HG03108 (cell line): ENCODE measurements at regions not wholly inside any gene's neighbourhood (a gene's known extent, or its start where the extent isn't known, plus 50 kb on each side); places are given as distances from the start of the nearest gene placed in this dataset.
"Not testable (repeated sequence)": the region's sequence is repeated elsewhere in the genome, so short reads cannot be mapped to it uniquely, and the experiment has no call there.

Experiments used
- ATAC-seq: cut with Tn5 transposase; IDR thresholded peaks from one replicate; pipeline ENCODE4 v1.9.1; 2021; ENCODE audit warnings: moderate library complexity; ENCODE audit not compliant: unreplicated experiment

DNA sequence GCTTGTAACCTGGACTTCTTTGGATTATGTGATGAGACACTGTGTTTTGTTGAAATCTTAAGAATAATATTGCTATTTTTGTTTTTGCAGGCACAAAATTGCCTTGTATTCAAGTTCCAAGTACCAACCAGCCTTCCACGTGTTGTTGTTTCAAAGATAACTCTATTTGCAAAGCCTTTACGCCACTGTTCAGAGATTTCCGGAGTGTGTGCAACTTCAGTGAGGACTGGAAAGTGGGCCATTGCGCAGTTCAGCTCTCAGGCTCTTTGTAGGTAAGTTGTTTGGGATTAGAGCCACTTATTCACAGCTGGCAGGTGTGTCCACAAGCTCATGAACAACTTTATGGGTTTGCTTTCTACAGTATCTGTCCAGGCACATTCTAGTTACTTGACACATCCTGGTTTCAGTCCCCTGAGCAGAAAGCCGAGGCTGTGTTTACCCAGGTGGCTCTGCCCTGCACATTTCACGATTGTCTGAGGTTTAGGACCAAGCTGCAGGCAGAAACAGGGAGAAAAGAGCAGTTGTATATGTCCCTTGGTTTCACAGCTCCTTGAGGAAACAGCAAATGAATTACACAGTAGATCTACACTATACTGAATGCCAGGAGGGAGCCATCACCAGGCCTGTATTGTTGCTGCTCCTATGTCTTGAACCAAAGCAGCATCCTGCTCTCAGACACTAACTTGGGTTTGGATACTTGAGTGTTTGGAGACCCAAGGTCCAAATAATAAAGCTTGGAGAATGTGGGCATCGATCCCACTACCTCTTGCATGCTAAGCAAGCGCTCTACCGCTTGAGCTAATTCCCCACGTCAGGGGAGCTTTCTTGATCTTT, 136.1 kb upstream of the ZNF322 start:
- not testable (repeated sequence) for ATAC-seq

DNA sequence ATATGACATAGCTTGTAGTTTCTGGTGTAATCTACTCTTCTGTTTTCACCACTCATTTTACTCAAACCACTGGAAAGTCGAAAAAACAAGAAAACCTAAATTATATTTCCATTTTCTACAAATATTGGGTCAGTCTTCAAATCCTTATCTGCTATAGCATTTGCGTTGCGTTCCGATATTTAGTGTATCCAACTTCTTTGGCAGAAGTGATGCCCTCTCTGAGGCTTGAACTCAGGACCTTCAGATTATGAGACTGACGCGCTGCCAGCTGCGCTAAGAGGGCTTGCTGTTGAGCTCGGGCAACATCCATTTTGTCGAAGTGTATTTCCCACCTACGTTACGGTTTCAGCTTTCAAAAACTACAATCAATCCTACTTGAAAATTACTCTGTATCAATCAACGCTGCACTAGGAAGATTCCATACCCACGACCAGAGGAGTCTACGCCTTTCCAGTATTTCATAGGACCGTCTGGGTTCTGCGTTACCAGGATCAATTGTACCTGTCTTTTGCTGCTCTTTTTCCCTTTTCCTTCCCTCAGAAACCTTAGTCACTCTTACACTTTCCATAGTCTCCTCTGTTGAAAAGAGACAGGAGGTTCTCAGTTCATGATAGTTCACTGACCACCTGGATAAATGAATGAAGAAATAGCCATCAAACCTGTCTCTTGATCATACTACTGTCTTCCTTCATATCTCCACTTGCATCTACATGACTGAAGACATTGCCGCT, 140.5 kb upstream of the ZNF322 start:
- not testable (repeated sequence) for ATAC-seq

DNA sequence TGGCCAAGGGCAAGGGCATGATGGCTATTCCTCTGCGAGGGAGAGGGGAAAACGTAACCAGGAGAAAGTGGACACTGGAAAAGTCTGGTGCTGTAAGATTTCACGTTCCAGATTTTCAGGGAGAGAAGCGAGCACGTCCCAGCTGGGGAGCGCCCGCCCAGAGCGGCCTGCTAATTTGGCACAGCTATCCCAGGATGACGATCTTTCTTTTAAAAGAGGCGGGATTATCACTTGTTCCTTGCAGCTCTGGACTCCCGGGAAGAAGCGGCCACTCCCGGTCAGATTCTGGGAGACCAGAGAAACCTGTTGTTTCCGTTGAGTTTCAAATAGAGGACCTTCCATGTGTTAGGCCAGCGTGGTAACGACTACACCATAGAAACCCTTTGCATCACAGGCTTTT, 144.2 kb upstream of the ZNF322 start:
- ATAC-seq = not testable (repeated sequence)

DNA sequence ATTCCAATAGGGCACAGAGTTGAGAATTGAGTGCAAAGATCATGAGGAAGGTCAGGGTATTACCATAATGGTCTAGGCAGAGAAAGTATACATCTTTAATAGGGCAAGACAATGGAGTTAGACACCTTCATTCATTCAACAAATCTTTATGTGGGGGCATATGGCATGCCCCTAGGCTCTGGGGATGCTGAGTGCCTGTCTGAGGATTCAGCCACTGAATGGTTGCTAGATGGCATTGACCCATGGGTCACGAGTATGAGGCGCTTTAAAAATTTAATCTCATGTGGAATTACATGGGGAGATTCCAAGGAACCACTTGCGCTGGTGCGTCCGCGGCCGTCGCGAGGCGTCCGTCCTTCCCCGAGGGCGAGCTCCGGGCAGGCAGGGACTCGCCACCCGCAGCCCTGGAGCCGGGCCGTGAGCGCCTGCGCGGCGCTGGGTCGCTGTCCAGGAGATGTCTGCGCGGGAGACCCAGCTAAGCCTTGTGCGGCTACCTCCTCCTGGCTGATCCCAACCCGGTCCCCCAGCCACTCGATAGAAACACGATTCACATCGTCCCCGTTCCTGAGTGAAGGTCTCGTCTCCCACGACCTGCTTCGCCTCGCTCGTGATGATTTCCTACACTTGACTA, 152.1 kb upstream of the ZNF322 start:
- not testable (repeated sequence) for ATAC-seq

DNA sequence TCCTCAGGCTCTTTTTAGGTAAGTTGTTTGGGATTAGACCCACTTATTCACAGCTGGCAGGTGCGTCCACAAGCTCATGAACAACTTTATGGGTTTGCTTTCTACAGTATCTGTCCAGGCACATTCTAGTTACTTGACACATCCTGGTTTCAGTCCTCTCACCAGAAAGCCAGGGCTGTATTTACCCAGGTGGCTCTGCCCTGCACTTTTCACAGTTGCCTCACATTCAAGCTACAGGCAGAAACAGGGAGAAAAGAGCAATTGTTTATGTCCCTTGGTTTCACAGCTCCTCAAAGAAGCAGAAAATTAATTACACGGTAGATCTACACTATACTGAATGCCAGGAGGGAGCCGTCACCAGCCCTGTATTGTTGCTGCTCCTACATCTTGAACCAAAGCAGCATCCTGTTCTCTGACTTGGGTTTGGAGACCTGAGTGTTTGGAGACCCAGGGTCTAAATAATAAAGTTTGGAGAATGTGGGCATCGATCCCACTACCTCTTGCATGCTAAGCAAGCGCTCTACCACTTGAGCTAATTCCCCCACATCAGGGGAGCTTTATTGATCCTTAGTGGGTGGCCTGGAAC, 159.2 kb upstream of the ZNF322 start:
- ATAC-seq = not testable (repeated sequence)

DNA sequence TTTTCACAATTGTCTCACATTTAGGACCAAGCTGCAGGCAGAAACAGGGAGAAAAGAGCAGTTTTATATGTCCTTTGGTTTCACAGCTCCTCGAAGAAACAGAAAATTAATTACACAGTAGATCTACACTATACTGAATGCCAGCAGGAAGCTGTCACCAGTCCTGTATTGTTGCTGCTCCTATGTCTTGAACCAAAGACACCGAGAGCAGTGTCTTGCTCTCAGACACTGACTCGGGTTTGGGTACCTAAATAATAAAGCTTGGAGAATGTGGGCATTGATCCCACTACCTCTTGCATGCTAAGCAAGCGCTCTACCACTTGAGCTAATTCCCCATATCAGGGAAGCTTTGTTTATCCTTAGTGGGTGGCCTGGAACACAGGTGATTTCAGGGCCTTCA, 168.4 kb upstream of the ZNF322 start:
- ATAC-seq = not testable (repeated sequence)

DNA sequence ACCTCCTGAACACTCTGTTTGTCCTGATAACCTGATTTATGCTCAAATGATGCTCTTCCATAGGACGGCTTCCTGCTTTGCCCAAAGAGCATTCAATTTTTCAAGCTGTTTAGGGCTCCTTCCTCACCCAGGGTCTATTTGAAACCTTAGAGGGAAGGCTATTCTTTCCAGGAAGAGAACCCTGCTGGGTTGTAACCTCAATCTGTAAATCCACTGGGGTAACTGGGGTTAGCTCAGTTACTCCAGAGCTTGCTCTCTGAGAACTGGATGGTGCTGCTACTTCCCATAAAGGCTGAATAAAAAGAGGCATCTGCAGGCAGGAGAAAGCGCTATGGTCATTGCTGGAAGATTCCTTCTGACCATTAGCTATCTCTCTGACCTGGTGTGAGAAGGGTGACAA, 169.9 kb upstream of the ZNF322 start:
- not testable (repeated sequence) for ATAC-seq

DNA sequence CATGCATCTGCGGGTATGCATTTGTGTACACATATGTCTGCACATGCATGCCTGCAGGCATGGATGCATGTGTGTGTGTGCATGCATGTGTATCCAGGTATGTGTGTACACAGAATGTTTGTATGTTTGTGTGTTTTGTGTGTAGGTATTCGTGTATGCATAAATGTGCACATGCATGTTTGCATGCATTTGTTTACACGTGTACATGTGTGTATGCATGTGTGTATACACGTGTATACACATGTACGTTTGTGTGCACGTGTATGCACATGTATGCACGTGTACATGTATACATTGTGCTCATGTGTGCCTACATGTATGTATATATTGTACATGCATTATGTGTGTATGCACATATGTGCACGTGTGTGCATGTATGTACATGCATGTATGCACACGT, 171.4 kb upstream of the ZNF322 start:
- ATAC-seq = not testable (repeated sequence)

DNA sequence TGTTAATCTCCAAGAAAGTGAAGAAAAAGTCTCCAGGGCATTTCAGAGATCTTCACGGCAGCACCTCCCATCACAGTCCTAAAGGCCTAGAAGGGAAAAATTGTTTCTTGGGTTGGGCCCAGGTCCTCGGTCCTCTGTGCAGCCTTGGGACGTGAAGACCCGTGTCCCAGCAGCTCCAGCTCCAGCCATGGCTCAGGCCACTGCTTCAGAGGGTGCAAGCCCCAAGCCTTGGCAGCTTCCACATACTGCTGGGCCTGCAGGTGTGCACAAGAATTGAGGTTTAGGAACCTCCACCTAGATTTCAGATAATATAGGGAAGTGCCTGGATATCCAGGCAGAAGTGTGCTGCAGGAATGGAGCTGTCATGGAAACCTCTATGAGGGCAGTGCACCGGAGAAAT, 176.2 kb upstream of the ZNF322 start:
- ATAC-seq = not testable (repeated sequence)

DNA sequence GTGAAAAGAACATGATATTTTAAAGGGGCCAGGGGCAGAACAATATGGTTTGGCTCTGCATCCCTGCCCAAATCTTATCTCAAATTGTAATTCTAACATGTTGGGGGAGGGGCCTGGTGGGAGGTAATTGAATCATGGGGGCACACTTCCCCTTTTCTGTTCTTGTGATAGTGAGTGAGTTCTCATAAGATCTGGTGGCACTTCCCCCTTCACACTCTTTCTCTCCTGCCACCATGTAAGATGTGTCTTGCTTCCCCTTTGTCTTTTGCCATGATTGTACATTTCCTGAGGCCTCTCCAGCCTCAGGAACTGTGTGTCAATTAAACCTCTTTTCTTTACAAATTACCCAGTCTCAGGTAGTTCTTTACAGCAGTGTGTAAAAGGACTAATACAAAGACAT, 177.1 kb upstream of the ZNF322 start:
- not testable (repeated sequence) for ATAC-seq

DNA sequence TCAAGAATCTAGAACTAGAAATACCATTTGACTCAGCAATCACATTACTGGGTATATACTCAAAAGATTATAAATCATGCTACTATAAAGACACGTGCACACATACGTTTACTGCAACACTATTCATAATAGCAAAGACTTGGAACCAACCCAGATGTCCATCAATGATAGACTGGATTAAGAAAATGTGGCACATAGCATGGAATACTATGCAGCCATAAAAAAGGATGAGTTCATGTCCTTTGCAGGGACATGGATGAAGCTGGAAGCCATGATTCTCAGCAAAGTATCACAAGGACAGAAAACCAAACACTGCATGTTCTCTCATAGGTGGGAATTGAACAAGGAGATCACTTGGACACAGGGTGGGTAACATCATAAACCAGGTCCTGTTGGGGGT, 185.3 kb upstream of the ZNF322 start:
- not testable (repeated sequence) for ATAC-seq

DNA sequence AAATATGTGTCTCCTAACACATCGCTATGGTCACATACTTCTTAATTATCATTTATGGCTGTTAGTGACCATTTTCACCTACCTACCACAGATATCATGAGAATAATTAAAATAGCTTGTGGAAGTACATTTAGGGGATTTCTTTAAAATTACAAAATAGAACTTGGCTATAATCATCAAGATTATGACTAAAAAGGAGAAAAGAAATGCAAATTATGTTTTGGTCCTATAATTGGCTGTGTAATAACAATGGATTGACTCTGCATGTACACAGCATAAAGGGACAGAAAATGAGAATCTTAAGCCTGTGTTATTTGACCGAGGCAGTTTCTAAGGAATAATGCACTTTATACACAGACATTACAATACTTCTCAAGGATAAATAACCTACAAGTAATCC, 197.7 kb upstream of the ZNF322 start:
- not testable (repeated sequence) for ATAC-seq

DNA sequence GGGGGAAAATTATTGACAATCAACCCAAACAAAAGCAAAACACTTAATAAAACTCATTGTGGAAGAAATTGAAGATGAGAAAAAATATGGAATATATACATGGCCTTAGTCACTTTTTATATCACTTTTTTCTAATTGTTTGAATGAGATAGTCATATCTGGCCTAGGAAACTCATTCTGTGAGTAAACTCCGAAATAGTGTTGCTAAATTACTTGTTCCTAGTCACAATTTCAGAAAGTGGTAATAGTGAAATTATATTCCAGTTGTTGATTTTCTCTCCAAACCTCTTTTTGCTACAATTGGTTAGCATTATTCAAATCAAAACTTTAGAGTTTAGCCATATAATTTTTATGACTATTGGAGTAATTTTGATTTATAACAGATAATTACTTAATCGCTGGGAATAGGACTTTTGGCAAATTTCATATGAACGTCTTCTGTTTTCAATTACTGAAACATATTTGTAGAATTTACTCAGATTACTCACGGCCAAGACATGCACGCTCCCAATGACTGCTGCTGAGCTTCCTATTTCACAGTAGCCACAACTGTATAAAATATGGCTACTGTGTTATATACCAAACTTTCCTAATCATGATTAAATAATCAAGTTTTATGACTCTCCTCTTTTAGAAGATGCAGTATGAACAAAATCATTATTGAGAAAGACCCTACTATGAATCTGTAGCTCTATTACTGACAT, 199.7 kb upstream of the ZNF322 start:
- not testable (repeated sequence) for ATAC-seq

DNA sequence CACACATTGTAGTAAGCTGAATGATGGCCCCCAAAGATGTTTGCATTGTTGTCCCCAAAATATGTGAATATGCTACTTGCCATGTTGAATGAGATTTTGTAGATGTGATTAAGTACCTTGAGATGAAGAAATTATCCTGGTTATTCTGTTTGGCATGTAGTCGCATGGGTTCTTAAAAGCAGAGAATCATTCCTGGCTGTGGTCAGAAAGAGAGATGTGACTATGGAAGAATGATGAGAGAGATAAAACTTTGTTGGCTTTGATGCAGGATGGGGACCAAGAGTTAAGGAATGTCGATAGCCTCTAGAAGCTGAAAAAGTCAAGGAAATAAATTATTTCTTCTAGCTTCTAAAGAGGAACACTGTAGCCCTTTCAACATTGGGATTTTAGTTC, 200.2 kb upstream of the ZNF322 start:
- ATAC-seq = not testable (repeated sequence)

DNA sequence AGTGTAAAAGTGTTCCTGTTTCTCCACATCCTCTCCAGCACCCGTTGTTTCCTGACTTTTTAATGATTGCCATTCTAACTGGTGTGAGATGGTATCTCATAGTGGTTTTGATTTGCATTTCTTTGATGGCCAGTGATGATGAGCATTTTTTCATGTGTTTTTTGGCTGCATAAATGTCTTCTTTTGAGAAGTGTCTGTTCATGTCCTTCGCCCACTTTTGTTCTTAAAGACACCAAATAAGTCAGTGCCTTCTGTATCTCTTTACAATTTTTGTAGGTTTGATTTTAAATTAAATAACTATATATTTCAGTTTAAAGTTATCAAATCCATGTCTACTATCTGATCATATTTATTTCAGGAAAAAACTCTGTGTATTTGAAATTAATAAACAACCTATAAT, 202.4 kb upstream of the ZNF322 start:
- not testable (repeated sequence) for ATAC-seq

DNA sequence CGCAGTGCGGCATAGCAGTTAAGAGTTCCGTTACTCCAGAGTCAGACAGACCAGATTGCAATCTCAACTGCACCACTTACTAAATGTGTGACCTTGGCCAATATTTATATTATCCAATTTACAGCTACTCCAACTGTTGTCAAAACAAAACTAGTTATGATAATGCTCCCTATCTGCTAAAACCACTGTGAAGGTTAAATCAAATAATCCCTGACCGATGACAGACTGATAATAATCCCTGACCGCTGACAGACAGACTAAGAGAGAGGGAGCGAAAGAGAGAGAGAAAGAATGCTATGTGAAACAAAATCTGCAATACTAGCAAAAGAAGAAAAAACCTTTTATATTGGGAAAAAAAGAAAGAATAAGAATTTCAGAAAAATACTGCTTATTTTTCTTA, 204.1 kb upstream of the ZNF322 start:
- not testable (repeated sequence) for ATAC-seq

DNA sequence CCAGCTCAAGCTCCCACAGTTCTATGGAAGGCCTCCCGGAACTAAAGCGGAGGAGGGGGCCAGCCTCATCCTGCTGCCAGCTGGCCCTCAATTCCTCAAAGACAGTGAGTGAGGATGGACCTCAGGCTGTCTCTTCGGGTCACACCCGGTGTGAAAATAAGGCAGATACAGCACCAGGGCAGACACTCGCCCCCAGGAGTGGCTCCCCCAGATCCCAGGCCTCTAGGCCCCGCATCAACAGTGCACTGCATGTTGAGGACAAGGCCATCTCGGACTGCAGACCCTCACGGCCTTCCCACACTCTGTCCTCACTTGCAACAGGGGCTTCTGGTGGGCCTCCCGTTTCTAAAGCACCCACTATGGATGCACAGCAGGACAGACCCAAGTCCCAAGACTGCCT, 239.2 kb upstream of the ZNF322 start:
- not testable (repeated sequence) for ATAC-seq

DNA sequence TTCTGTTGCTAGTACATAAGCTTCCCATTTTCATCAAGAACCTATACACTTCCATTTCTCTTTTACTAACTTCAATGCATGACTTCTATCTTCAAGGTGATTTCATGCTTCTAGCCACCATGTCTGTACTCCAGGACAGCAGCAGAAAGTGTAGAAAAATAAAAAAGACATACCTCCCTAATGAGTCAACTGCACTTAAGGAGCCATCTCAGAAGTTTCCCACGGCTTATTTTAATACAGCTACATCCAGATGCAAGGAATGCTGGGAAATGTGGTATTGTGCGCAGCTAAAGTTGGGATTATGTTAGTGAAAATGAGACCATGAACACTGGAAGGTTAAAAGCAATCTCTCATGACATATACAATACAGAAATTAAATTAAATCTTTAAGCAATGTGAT, 264.7 kb upstream of the ZNF322 start:
- not testable (repeated sequence) for ATAC-seq

DNA sequence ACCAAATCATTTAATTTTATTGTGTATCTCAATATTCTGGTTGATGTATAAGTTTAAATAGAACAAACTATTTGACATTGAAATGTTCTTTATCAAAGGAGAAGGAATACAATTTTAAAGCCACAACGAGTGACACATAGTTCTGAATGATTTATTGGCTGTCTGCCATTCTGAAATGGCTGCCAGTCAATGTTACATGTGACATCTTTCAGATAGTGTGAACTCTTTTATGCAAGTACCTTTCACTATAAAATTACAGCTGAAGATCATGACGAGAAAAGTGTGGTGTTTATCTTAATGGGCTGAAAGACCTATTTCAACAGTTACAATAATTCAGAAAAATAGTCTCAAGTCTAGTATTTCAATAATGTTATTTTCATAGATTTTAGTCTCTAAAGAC, 268.6 kb upstream of the ZNF322 start:
- ATAC-seq = not testable (repeated sequence)

DNA sequence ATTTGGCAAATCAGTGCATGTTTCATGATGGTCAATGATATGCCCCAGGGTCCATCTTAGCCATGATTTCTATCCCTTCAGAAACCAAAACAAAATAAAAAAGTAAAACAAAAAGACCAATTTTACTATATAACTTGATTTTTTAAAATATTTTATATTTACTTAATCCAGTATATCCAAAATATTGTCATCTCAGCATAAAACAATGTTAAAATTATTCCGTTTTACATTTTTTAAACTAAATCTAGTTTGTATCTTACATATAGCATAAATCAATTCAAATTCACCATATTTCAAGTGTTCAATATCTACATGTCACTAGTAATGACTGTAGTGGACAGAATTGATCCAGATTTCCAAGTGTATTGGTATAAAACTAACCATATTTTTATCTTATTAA, 277.7 kb upstream of the ZNF322 start:
- ATAC-seq = not testable (repeated sequence)

DNA sequence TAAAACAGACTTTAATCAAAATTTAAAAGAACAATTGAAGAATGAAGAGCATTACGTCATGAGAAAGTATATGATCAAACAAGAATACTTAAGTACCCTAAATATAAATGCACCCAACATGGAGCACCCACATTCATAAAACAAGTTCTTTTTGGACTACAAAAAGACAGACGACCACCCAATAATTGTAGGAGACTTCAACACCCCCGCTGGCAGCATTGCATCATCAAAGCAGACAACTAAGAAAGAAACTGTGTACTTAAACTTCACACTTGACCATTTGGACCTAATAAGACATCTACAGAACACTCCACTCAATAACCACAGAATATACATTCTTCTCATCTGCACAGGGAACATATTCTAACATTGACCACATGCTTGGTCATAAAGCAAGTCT, 291.7 kb upstream of the ZNF322 start:
- not testable (repeated sequence) for ATAC-seq
